ENCODE measurements at regions not wholly inside any gene's neighbourhood (a gene's known extent, or its start where the extent isn't known, plus 50 kb on each side); places are given as distances from the start of the nearest gene placed in this dataset.

GRCh38 chr1:182145441-182145840 is 83.9 kb upstream of the ZNF648 start:
- Histone ChIP-seq H3K27me3 (ENCODE audit: control insufficient read depth, insufficient read depth, low read length) (no peaks in the 10 kb centered on the region), H3K9me3 (ENCODE audit: control insufficient read depth, insufficient read depth, low read depth, low read length) (no peaks in the 10 kb centered on the region), H3K36me3 (ENCODE audit: control insufficient read depth, insufficient read depth, low read length) (no peaks in the 10 kb centered on the region), H3K4me2 (ENCODE audit: extremely low read depth, insufficient read depth, low read length) (no peak overlapping the region), H3K4me1 (ENCODE audit: control insufficient read depth, extremely low read depth, insufficient read depth, low read length) (peaks cover 4% of the 10 kb centered on the region), H3K4me3 (replicated peaks in 1 of 4; ENCODE audit: control extremely low read depth in 1 of 4, insufficient read depth in 1 of 4, low read depth in 3 of 4, low read length in 4 of 4) (no peak overlapping the region), H3K79me2 (ENCODE audit: control insufficient read depth, insufficient read depth, low read length) (no peaks in the 10 kb centered on the region), H4K20me1 (ENCODE audit: control insufficient read depth, extremely low read depth, insufficient read depth, low read length) (no peaks in the 10 kb centered on the region), H3K9ac (ENCODE audit: insufficient read depth, low read length) (no peak overlapping the region), H3K27ac (ENCODE audit: insufficient read depth, low read length) (no peak overlapping the region), H2AFZ (ENCODE audit: low read length) (no peak overlapping the region)
- no peak for DNase-seq (ENCODE audit: low read depth in 2 of 2)
- TF ChIP-seq, protein P1, sequence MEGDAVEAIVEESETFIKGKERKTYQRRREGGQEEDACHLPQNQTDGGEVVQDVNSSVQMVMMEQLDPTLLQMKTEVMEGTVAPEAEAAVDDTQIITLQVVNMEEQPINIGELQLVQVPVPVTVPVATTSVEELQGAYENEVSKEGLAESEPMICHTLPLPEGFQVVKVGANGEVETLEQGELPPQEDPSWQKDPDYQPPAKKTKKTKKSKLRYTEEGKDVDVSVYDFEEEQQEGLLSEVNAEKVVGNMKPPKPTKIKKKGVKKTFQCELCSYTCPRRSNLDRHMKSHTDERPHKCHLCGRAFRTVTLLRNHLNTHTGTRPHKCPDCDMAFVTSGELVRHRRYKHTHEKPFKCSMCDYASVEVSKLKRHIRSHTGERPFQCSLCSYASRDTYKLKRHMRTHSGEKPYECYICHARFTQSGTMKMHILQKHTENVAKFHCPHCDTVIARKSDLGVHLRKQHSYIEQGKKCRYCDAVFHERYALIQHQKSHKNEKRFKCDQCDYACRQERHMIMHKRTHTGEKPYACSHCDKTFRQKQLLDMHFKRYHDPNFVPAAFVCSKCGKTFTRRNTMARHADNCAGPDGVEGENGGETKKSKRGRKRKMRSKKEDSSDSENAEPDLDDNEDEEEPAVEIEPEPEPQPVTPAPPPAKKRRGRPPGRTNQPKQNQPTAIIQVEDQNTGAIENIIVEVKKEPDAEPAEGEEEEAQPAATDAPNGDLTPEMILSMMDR (conservative IDR thresholded peaks at IDR 0.05 in 1 of 2, IDR thresholded peaks at IDR 0.05 in 1 of 2; ENCODE audit: low read depth in 1 of 2, low read length in 2 of 2): no peak
- no peak for TF ChIP-seq EZH2 (IDR thresholded peaks at IDR 0.05; ENCODE audit: low read length, missing control alignments)

- H3K36me3 ChIP-seq (ENCODE audit: control insufficient read depth, insufficient read depth, low read length): no peaks in the 10 kb centered on the region
- DNase-seq (ENCODE audit: low read depth in 2 of 2): no peak
- no peaks in the 10 kb centered on the region for H4K20me1 ChIP-seq (ENCODE audit: control insufficient read depth, extremely low read depth, insufficient read depth, low read length)
- no peak overlapping the region for H3K27ac ChIP-seq (ENCODE audit: insufficient read depth, low read length)
- H2AFZ ChIP-seq (ENCODE audit: low read length): no peak overlapping the region
- no peak overlapping the region for H3K4me3 ChIP-seq (replicated peaks in 1 of 4; ENCODE audit: control extremely low read depth in 1 of 4, insufficient read depth in 1 of 4, low read depth in 3 of 4, low read length in 4 of 4)
- peaks cover 4% of the 10 kb centered on the region for H3K4me1 ChIP-seq (ENCODE audit: control insufficient read depth, extremely low read depth, insufficient read depth, low read length)
- no peak overlapping the region for H3K9ac ChIP-seq (ENCODE audit: insufficient read depth, low read length)
- no peaks in the 10 kb centered on the region for H3K27me3 ChIP-seq (ENCODE audit: control insufficient read depth, insufficient read depth, low read length)
- no peaks in the 10 kb centered on the region for H3K79me2 ChIP-seq (ENCODE audit: control insufficient read depth, insufficient read depth, low read length)
- H3K4me2 ChIP-seq (ENCODE audit: extremely low read depth, insufficient read depth, low read length): no peak overlapping the region
- TF ChIP-seq, protein P1 (conservative IDR thresholded peaks at IDR 0.05 in 1 of 2, IDR thresholded peaks at IDR 0.05 in 1 of 2; ENCODE audit: low read depth in 1 of 2, low read length in 2 of 2): no peak
- TF ChIP-seq EZH2 (IDR thresholded peaks at IDR 0.05; ENCODE audit: low read length, missing control alignments): no peak
- H3K9me3 ChIP-seq (ENCODE audit: control insufficient read depth, insufficient read depth, low read depth, low read length): no peaks in the 10 kb centered on the region
Observed at GRCh38 chr1:182144646-182145030, 83.1 kb upstream of the ZNF648 start.

GRCh38 chr1:182143825-182144645 is 82.5 kb upstream of the ZNF648 start:
- Histone ChIP-seq H3K4me3 (replicated peaks in 1 of 4; ENCODE audit: control extremely low read depth in 1 of 4, insufficient read depth in 1 of 4, low read depth in 3 of 4, low read length in 4 of 4) (no peak overlapping the region), H3K9me3 (ENCODE audit: control insufficient read depth, insufficient read depth, low read depth, low read length) (no peaks in the 10 kb centered on the region), H3K4me1 (ENCODE audit: control insufficient read depth, extremely low read depth, insufficient read depth, low read length) (peaks cover 4% of the 10 kb centered on the region), H3K27ac (ENCODE audit: insufficient read depth, low read length) (peak overlapping the region; percentile 40), H4K20me1 (ENCODE audit: control insufficient read depth, extremely low read depth, insufficient read depth, low read length) (no peaks in the 10 kb centered on the region), H3K4me2 (ENCODE audit: extremely low read depth, insufficient read depth, low read length) (no peak overlapping the region), H3K27me3 (ENCODE audit: control insufficient read depth, insufficient read depth, low read length) (no peaks in the 10 kb centered on the region), H3K9ac (ENCODE audit: insufficient read depth, low read length) (no peak overlapping the region), H3K36me3 (ENCODE audit: control insufficient read depth, insufficient read depth, low read length) (no peaks in the 10 kb centered on the region), H3K79me2 (ENCODE audit: control insufficient read depth, insufficient read depth, low read length) (no peaks in the 10 kb centered on the region), H2AFZ (ENCODE audit: low read length) (peak overlapping the region; percentile 73)
- DNase-seq (ENCODE audit: low read depth in 2 of 2): peak; percentile 72 to 90
- TF ChIP-seq EZH2 (IDR thresholded peaks at IDR 0.05; ENCODE audit: low read length, missing control alignments): no peak
- TF ChIP-seq, protein P1 (conservative IDR thresholded peaks at IDR 0.05 in 1 of 2, IDR thresholded peaks at IDR 0.05 in 1 of 2; ENCODE audit: low read depth in 1 of 2, low read length in 2 of 2): no peak
